Left lung (tissue), 4 donors: ENCODE measurements at regions not wholly inside any gene's neighbourhood (a gene's known extent, or its start where the extent isn't known, plus 50 kb on each side); places are given as distances from the start of the nearest gene placed in this dataset.

Source experiments
- ATAC-seq: fragments of 200-7000 bp; cut with Tn5 transposase; one replicate; pipeline ENCODE4 v1.9.1; 2020; ENCODE audit warnings: moderate library complexity
- DNase-seq, 4 donors: peaks; one replicate each; pipeline ENCODE4 v3.0.0-alpha.2; 2013 to 2020
- H3K27ac ChIP-seq, 2 donors: fragments of 200-600 bp; sonication (generic) in 1 of 2; one replicate each; pipeline versions ENCODE4 v1.5.0 to v1.8.0; 2020 to 2021
- H3K27me3 ChIP-seq, 2 donors: fragments of 200-600 bp; sonication (generic) in 1 of 2; one replicate each; pipeline versions ENCODE4 v1.5.0 to v1.8.0; 2020 to 2021
- H3K36me3 ChIP-seq, 2 donors: fragments of 200-600 bp; sonication (generic) in 1 of 2; one replicate each; pipeline versions ENCODE4 v1.5.0 to v1.8.0; 2020 to 2021
- H3K4me1 ChIP-seq, 2 donors: fragments of 200-600 bp; one replicate each; pipeline ENCODE4 v1.8.0; 2021
- H3K4me3 ChIP-seq, 2 donors: fragments of 200-600 bp; sonication (generic) in 1 of 2; one replicate each; pipeline versions ENCODE4 v1.5.0 to v1.8.0; 2020 to 2021; ENCODE audit warnings: mild to moderate bottlenecking in 1 of 2
- H3K9me3 ChIP-seq, 2 donors: fragments of 200-600 bp; sonication (generic) in 1 of 2; one replicate each; pipeline versions ENCODE4 v1.5.0 to v1.8.0; 2020 to 2021
- intact Hi-C, 2 donors: fragments of 100-400 bp; cut with DNase I; formaldehyde crosslinking; loops; one replicate each; pipeline versions ENCODE4 v1.11.2 to v1.14.2; 2022
- TF ChIP-seq, protein P1 (sequence below), 2 donors: fragments of 200-600 bp; sonication (generic) in 1 of 2; IDR thresholded peaks; one replicate each; pipeline versions ENCODE4 v1.5.0 to v1.8.0; 2021; ENCODE audit warnings: antibody characterized with exemption in 2 of 2
- donor health status: DM: no; HTN: yes; CAD: no.
- donor health status: DM: no; HTN: no; CAD: no.

DNA sequence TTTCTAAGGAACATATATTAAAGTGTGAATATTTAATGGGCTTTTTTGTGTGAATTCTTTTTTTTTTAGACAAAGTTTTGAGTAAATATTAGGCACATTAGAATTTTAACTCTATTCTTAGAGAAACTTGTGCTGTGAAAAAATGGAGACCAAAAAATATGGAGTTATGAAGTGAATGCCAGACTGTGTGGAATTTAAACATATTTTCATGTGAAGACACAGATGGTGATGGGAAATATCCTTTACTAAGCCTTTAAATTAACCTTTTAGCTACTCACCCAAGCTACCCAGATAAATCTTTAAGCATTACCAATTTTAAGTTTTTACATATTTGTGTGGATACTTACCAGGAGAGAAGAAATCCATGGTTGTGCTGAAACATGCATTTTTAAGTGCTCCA, 148.8 kb upstream of the OTX2 start:
- Histone ChIP-seq H3K27me3 (no peaks in the 10 kb centered on the region), H3K4me1 (no peaks in the 10 kb centered on the region), H3K4me3 (no peak overlapping the region), H3K36me3 (no peaks in the 10 kb centered on the region), H3K27ac (no peak overlapping the region), H3K9me3 (no peaks in the 10 kb centered on the region)
- TF ChIP-seq, protein P1, sequence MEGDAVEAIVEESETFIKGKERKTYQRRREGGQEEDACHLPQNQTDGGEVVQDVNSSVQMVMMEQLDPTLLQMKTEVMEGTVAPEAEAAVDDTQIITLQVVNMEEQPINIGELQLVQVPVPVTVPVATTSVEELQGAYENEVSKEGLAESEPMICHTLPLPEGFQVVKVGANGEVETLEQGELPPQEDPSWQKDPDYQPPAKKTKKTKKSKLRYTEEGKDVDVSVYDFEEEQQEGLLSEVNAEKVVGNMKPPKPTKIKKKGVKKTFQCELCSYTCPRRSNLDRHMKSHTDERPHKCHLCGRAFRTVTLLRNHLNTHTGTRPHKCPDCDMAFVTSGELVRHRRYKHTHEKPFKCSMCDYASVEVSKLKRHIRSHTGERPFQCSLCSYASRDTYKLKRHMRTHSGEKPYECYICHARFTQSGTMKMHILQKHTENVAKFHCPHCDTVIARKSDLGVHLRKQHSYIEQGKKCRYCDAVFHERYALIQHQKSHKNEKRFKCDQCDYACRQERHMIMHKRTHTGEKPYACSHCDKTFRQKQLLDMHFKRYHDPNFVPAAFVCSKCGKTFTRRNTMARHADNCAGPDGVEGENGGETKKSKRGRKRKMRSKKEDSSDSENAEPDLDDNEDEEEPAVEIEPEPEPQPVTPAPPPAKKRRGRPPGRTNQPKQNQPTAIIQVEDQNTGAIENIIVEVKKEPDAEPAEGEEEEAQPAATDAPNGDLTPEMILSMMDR (IDR thresholded peaks at IDR 0.05), result no peak
- ATAC-seq (no peak), DNase-seq (no peak)
- intact Hi-C loops, result no loop called here

DNA sequence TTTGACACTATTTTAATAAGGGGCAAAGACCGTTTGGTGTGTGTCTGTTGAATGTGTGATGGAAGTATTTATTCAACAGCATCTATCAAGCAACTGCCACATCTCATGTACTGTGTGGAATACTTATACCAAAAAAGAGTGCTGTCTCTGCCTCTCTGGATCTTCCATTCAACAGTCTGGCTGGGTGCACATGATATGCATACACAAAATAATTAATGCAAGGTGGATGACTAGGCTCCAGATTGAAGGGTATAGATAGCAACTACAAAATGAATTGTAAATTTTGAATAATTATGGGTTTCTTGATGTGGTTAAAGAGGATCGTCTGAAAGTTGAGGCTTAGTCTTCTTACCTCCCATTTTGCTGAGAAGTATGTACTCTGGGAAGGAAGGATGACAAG, 145.9 kb upstream of the OTX2 start:
- Histone ChIP-seq H3K27me3 (no peaks in the 10 kb centered on the region), H3K4me3 (no peak overlapping the region), H3K36me3 (no peaks in the 10 kb centered on the region), H3K4me1 (no peaks in the 10 kb centered on the region), H3K9me3 (no peaks in the 10 kb centered on the region), H3K27ac (no peak overlapping the region)
- intact Hi-C loops, result no loop called here
- DNase-seq (no peak), ATAC-seq (no peak)
- TF ChIP-seq, protein P1 (IDR thresholded peaks at IDR 0.05), result no peak

DNA sequence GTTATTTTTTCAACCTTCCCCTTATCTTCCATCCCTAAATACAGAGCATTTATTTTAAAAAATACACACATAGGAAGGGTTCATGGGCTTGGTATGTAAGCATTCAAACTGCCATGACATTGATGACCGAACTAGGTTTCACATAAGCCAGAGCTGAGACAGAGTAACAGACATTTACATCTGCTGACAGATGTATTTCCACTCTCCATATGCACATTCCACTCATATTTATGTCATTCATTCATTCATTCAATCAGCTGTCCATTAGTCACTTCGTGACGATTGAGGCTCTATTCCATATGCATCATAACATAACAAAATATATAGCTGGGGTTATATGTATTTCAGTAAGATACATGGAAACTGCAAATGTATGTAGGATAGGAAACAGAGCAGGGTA, 145.5 kb upstream of the OTX2 start:
- H3K27me3 ChIP-seq, result no peaks in the 10 kb centered on the region
- H3K4me1 ChIP-seq, result no peaks in the 10 kb centered on the region
- ATAC-seq, result no peak
- H3K4me3 ChIP-seq, result no peak overlapping the region
- no peaks in the 10 kb centered on the region for H3K9me3 ChIP-seq
- H3K27ac ChIP-seq, result no peak overlapping the region
- no peaks in the 10 kb centered on the region for H3K36me3 ChIP-seq
- TF ChIP-seq, protein P1 (IDR thresholded peaks at IDR 0.05), result no peak
- DNase-seq, result no peak
- intact Hi-C loops, result no loop called here

DNA sequence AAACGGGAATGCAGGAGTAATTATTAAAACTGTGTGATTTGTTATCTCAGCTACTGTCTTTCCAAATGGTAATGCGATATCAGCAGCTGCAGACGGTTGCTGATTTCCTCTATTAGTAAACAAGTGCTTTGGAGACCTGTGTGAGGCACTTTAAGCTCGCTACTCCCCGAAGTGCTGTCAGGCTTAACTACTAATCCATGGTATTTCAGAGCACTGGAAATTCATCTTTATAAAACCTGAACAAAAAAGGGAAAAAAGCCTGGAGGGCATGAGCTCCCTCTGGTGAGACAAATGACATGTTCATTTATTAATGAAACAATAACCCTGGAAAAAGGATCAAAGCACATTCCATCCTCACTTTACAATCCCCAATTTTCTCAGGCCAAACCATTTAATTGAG, 143.6 kb upstream of the OTX2 start:
- no peak for ATAC-seq
- H3K9me3 ChIP-seq, result no peaks in the 10 kb centered on the region
- H3K36me3 ChIP-seq, result no peaks in the 10 kb centered on the region
- TF ChIP-seq, protein P1 (IDR thresholded peaks at IDR 0.05), result no peak
- H3K4me1 ChIP-seq, result no peaks in the 10 kb centered on the region
- intact Hi-C loops, result no loop called here
- no peaks in the 10 kb centered on the region for H3K27me3 ChIP-seq
- no peak overlapping the region for H3K4me3 ChIP-seq
- DNase-seq, result no peak
- no peak overlapping the region for H3K27ac ChIP-seq

DNA sequence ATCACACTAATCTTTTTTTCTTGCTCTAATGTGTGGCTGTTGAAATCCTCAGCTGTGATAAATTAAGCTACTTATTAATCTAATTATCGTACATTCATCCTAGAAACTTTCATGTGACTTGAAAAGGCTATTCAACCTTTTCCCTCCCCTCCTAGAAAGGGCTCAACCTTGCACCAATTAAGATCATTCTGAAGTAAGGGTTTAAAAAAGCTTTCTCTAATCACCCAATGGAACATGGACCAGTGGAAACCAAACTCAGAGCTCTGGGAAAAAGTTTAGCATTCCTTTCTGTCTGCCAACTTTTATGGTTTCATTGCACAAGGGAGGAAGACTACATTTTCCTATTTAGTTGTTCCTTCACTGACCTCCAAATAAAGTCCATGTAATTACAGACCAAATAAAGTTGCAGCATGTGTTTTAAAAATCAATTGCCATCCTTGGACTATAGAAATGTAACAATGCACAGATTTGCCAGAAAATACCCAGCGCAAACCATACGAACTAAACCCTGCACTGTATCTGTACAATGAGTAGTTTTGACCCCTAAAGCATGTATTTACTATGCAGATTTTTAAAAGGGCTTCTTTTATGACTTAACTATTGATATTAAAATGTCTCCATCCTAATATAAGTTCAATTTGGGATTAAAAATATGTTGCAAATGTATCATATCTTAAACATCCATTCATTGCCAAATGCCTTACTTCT, 142.6 kb upstream of the OTX2 start:
- Histone ChIP-seq H3K27ac (no peak overlapping the region), H3K9me3 (no peaks in the 10 kb centered on the region), H3K36me3 (no peaks in the 10 kb centered on the region), H3K4me1 (no peaks in the 10 kb centered on the region), H3K27me3 (no peaks in the 10 kb centered on the region), H3K4me3 (no peak overlapping the region)
- TF ChIP-seq, protein P1 (IDR thresholded peaks at IDR 0.05), result no peak
- no peak for ATAC-seq
- no peak for DNase-seq
- intact Hi-C loops, result no loop called here
